CD4-positive, alpha-beta T cell treated with Interleukin-1 beta for 1 hour (primary cell): ENCODE measurements at regions not wholly inside any gene's neighbourhood (a gene's known extent, or its start where the extent isn't known, plus 50 kb on each side); places are given as distances from the start of the nearest gene placed in this dataset.

Experiments used
- DNase-seq, 2 donors: peaks; one replicate each; pipeline ENCODE4 v3.0.0-alpha.2; 2020 to 2022

GRCh38 chr21:25375675-25376074, 231.6 kb downstream of the MRPL39 start:
- DNase-seq, result no peak

- no peak for DNase-seq
Measured at GRCh38 chr21:25373126-25374082, 233.9 kb downstream of the MRPL39 start.

- no peak for DNase-seq
Measured at GRCh38 chr21:25371841-25372425, 235.3 kb downstream of the MRPL39 start.

- no peak for DNase-seq
Measured at GRCh38 chr21:25370311-25370744, 237.0 kb downstream of the MRPL39 start.

GRCh38 chr21:25369524-25370300, 237.6 kb downstream of the MRPL39 start:
- DNase-seq, result no peak

GRCh38 chr21:25368531-25368930, 238.8 kb downstream of the MRPL39 start:
- DNase-seq, result no peak

GRCh38 chr21:25366116-25366515, 241.2 kb downstream of the MRPL39 start:
- no peak for DNase-seq

- DNase-seq, result no peak
Measured at GRCh38 chr21:25362375-25363267, 244.7 kb downstream of the MRPL39 start.

GRCh38 chr21:25361765-25362164, 245.5 kb downstream of the MRPL39 start:
- DNase-seq, result no peak

GRCh38 chr21:25361097-25361496, 246.2 kb downstream of the MRPL39 start:
- no peak for DNase-seq

- no peak for DNase-seq
Measured at GRCh38 chr21:25360593-25360992, 246.7 kb downstream of the MRPL39 start.

- DNase-seq, result no peak
Measured at GRCh38 chr21:25359724-25360123, 247.6 kb downstream of the MRPL39 start.

- no peak for DNase-seq
Measured at GRCh38 chr21:25350056-25350455, 257.2 kb downstream of the MRPL39 start.

GRCh38 chr21:25343774-25344545, 263.3 kb downstream of the MRPL39 start:
- no peak for DNase-seq

GRCh38 chr21:25342816-25343215, 264.5 kb downstream of the MRPL39 start:
- DNase-seq, result no peak

- DNase-seq, result no peak
Measured at GRCh38 chr21:25341981-25342380, 265.3 kb downstream of the MRPL39 start.

GRCh38 chr21:25338415-25338814, 268.9 kb downstream of the MRPL39 start:
- DNase-seq, result no peak

GRCh38 chr21:25334046-25334730, 273.1 kb downstream of the MRPL39 start:
- no peak for DNase-seq

GRCh38 chr21:25331286-25331685, 276.0 kb downstream of the MRPL39 start:
- no peak for DNase-seq

- no peak for DNase-seq
Measured at GRCh38 chr21:25330266-25330665, 277.0 kb downstream of the MRPL39 start.
